WERI-Rb-1 (cell line): ENCODE measurements at regions not wholly inside any gene's neighbourhood (a gene's known extent, or its start where the extent isn't known, plus 50 kb on each side); places are given as distances from the start of the nearest gene placed in this dataset.
"Not testable (repeated sequence)": the region's sequence is repeated elsewhere in the genome, so short reads cannot be mapped to it uniquely, and the experiment has no call there.

Experiments used
- DNase-seq: peaks from one replicate; pipeline ENCODE4 v3.0.0-alpha.2; 2020
- H3K27ac ChIP-seq: fragments of 250-450 bp; sonication (Bioruptor Pico); 2 replicates; pipeline ENCODE4 v1.5.1; 2020; ENCODE audit warnings: mild to moderate bottlenecking, moderate library complexity
- H3K27me3 ChIP-seq: fragments of 250-450 bp; sonication (Bioruptor Pico); 2 replicates; pipeline ENCODE4 v1.5.1; 2021; ENCODE audit warnings: mild to moderate bottlenecking, low read depth, moderate library complexity; ENCODE audit not compliant: insufficient read depth, severe bottlenecking
- H3K36me3 ChIP-seq: fragments of 250-450 bp; sonication (Bioruptor Pico); 2 replicates; pipeline ENCODE4 v1.5.1; 2020; ENCODE audit warnings: mild to moderate bottlenecking, moderate library complexity
- H3K4me3 ChIP-seq: 2 replicates; pipeline ENCODE4 v1.5.1; 2011; ENCODE audit warnings: low read depth, mild to moderate bottlenecking, control low read depth, low read length
- H3K9me3 ChIP-seq: fragments of 250-450 bp; sonication (Bioruptor Pico); 2 replicates; pipeline ENCODE4 v1.5.1; 2021; ENCODE audit warnings: mild to moderate bottlenecking, moderate library complexity; ENCODE audit not compliant: severe bottlenecking
- CTCF ChIP-seq: IDR thresholded peaks from 2 replicates; pipeline ENCODE4 v1.5.1; 2011; ENCODE audit warnings: low read depth, mild to moderate bottlenecking, control low read depth, inconsistent platforms, low read length

GRCh38 chr2:128611421-128612320, 293.0 kb upstream of the HS6ST1 start:
- DNase-seq, result no peak
- TF ChIP-seq CTCF, result no peak
- H3K36me3 ChIP-seq, result no peaks in the 10 kb centered on the region
- H3K27ac ChIP-seq, result no peak overlapping the region
- H3K9me3 ChIP-seq, result peaks cover 3% of the 10 kb centered on the region
- H3K27me3 ChIP-seq, result no peaks in the 10 kb centered on the region
- H3K4me3 ChIP-seq, result no peak overlapping the region

GRCh38 chr2:128612628-128613027, 294.0 kb upstream of the HS6ST1 start:
- Histone ChIP-seq H3K36me3 (no peaks in the 10 kb centered on the region), H3K4me3 (no peak overlapping the region), H3K9me3 (peaks cover 3% of the 10 kb centered on the region), H3K27me3 (no peaks in the 10 kb centered on the region), H3K27ac (no peak overlapping the region)
- DNase-seq, result no peak
- TF ChIP-seq CTCF, result no peak

GRCh38 chr2:128613351-128613750, 294.7 kb upstream of the HS6ST1 start:
- Histone ChIP-seq H3K36me3 (no peaks in the 10 kb centered on the region), H3K27me3 (no peaks in the 10 kb centered on the region), H3K27ac (no peak overlapping the region), H3K4me3 (no peak overlapping the region), H3K9me3 (peaks cover 3% of the 10 kb centered on the region)
- DNase-seq, result no peak
- no peak for TF ChIP-seq CTCF

- Histone ChIP-seq H3K9me3 (peaks cover 3% of the 10 kb centered on the region), H3K4me3 (no peak overlapping the region), H3K27me3 (no peaks in the 10 kb centered on the region), H3K27ac (no peak overlapping the region), H3K36me3 (no peaks in the 10 kb centered on the region)
- no peak for TF ChIP-seq CTCF
- no peak for DNase-seq
These were observed 295.2 kb upstream of the HS6ST1 start for GRCh38 chr2:128613876-128614275.

GRCh38 chr2:128614907-128615306, 296.2 kb upstream of the HS6ST1 start:
- H3K27me3 ChIP-seq, DNase-seq: not testable (repeated sequence)

GRCh38 chr2:128615571-128615970, 296.9 kb upstream of the HS6ST1 start:
- H3K27ac ChIP-seq, result no peak overlapping the region
- no peaks in the 10 kb centered on the region for H3K36me3 ChIP-seq
- H3K9me3 ChIP-seq, result peaks cover 3% of the 10 kb centered on the region
- TF ChIP-seq CTCF, result no peak
- no peak for DNase-seq
- no peaks in the 10 kb centered on the region for H3K27me3 ChIP-seq
- no peak overlapping the region for H3K4me3 ChIP-seq

More at GRCh38 chr2:128614907-128615306, 296.2 kb upstream of the HS6ST1 start:
- H3K36me3 ChIP-seq, H3K9me3 ChIP-seq, H3K4me3 ChIP-seq, H3K27ac ChIP-seq: not testable (repeated sequence)
